HG02973 (cell line): ENCODE measurements at regions not wholly inside any gene's neighbourhood (a gene's known extent, or its start where the extent isn't known, plus 50 kb on each side); places are given as distances from the start of the nearest gene placed in this dataset.

Source experiments
- ATAC-seq: cut with Tn5 transposase; IDR thresholded peaks from one replicate; pipeline ENCODE4 v1.9.1; 2021; ENCODE audit warnings: moderate library complexity; ENCODE audit not compliant: unreplicated experiment

- no peak for ATAC-seq
Observed at GRCh38 chr5:125302577-125302976, 556.1 kb upstream of the ZNF608 start.

GRCh38 chr5:125306741-125307140, 560.3 kb upstream of the ZNF608 start:
- no peak for ATAC-seq

- no peak for ATAC-seq
Observed at GRCh38 chr5:125310749-125311148, 564.3 kb upstream of the ZNF608 start.

- no peak for ATAC-seq
Observed at GRCh38 chr5:125311743-125312142, 565.3 kb upstream of the ZNF608 start.

GRCh38 chr5:125313555-125313954, 567.1 kb upstream of the ZNF608 start:
- ATAC-seq: no peak

- ATAC-seq: no peak
Observed at GRCh38 chr5:125315306-125315705, 568.9 kb upstream of the ZNF608 start.

- no peak for ATAC-seq
Observed at GRCh38 chr5:125316391-125316790, 570.0 kb upstream of the ZNF608 start.

GRCh38 chr5:125316915-125317535, 570.6 kb upstream of the ZNF608 start:
- no peak for ATAC-seq

GRCh38 chr5:125317536-125317995, 571.1 kb upstream of the ZNF608 start:
- no peak for ATAC-seq

- ATAC-seq: no peak
Observed at GRCh38 chr5:125321654-125322053, 575.2 kb upstream of the ZNF608 start.

- no peak for ATAC-seq
Observed at GRCh38 chr5:125323613-125324012, 577.2 kb upstream of the ZNF608 start.

GRCh38 chr5:125325488-125326149, 579.2 kb upstream of the ZNF608 start:
- no peak for ATAC-seq

- no peak for ATAC-seq
Observed at GRCh38 chr5:125326150-125326510, 579.7 kb upstream of the ZNF608 start.

GRCh38 chr5:125327676-125328075, 581.2 kb upstream of the ZNF608 start:
- no peak for ATAC-seq

GRCh38 chr5:125331987-125332598, 585.7 kb upstream of the ZNF608 start:
- ATAC-seq: no peak

- no peak for ATAC-seq
Observed at GRCh38 chr5:125333416-125333815, 587.0 kb upstream of the ZNF608 start.

- ATAC-seq: no peak
Observed at GRCh38 chr5:125336401-125336800, 590.0 kb upstream of the ZNF608 start.

GRCh38 chr5:125337294-125337693, 590.9 kb upstream of the ZNF608 start:
- no peak for ATAC-seq

- no peak for ATAC-seq
Observed at GRCh38 chr5:125338440-125339174, 592.2 kb upstream of the ZNF608 start.

- ATAC-seq: no peak
Observed at GRCh38 chr5:125341436-125341835, 595.0 kb upstream of the ZNF608 start.

GRCh38 chr5:125343015-125343414, 596.6 kb upstream of the ZNF608 start:
- no peak for ATAC-seq

- no peak for ATAC-seq
Observed at GRCh38 chr5:125346316-125346715, 599.9 kb upstream of the ZNF608 start.
